Medulla oblongata (tissue), 1 donor: ENCODE measurements at regions not wholly inside any gene's neighbourhood (a gene's known extent, or its start where the extent isn't known, plus 50 kb on each side); places are given as distances from the start of the nearest gene placed in this dataset.
"Not testable (repeated sequence)": the region's sequence is repeated elsewhere in the genome, so short reads cannot be mapped to it uniquely, and the experiment has no call there.

Experiments
- DNase-seq: peaks from one replicate; pipeline ENCODE4 v3.0.0-alpha.2; 2015; ENCODE audit errors: extremely low spot score

DNA sequence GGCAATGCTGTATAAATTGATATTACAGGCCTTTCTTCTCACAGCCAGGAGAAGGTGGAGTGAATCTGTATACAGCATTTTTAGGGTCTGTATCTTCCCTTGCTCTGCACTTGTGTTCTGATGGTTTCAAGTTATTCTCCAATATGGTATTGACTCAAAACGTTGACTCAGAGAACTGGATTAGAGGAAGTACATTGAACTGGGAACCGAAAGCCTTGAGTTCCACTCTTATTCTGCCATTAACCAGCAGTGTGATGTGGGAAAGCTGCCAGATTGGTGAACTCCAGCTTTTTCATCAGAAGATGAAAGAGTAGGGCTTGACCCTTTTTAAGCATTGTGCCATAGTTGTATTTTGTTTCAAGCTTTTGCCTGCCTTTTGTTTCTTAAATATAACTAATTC lies 167.7 kb downstream of the SPRY2 start:
- DNase-seq = peak; percentile 90

DNA sequence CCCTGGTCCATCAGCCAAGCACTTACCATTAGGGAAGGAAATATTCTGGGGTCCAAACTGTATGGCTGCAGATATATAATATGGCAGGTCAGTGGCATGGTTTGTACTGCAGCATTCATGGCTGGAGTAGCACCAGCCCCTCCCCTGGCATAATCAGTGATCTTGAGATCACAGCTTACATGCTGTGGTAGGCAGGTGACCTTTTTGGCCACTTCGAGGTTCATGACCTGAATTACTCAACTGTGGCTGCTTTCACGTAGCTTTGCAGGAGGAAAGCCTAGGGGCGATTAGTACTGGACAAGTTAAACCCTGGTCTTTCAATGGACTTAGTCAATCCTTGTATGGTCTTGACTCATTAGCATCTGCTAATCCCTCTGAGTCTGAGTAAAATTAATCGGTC lies 169.8 kb downstream of the SPRY2 start:
- no peak for DNase-seq

DNA sequence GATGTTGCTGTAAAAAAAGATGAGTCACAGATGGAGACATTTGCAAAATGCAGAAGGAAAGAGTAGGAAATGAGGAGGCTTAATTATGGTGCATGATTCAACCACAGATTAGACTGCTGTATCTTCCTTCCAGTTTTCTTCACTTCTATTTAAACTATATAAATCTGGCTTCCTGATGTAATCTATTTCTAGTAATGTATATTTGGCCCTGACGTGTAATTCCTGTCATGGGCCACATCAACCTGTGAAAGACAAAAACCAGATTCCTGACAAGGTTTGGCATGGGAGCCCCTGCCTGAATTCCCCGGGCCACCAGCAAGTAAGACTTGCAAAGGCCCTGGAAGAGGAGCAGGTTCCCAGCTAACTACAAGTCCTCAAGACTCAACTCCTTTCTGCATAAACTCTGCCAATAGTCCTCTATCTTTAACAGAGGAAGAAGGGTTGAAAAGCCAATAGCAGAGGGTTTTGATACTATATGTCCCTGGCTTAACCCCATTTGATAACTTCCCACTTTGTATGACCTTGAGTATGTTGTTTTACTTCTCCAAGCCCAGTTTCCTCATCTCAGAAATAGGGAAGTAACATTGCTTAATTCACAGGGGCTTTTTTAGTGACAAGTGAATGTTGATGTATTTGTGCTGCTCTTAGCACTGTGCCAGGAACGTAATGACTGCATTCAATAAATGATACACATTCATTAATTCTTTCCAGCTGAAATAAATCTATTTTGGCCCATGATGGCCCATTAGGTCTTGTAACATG lies 172.7 kb downstream of the SPRY2 start:
- DNase-seq = peak; percentile 81

DNA sequence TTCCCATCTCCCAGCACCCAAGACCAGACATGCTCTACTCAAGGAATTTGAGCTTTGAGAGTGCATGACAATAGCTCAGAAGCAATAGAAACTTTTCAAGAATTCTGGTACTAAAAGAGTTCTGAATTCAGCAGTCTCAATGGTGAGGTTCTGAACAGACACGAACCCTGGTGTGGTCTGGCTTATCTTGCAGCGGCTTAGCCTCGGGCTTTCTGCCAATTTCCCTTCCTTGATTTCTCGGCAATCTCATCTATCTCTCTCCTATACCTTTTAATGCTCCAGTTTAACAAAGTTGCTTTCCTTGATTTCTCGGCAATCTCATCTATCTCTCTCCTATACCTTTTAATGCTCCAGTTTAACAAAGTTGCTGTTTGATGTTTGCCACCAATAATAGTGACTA lies 174.6 kb downstream of the SPRY2 start:
- no peak for DNase-seq

DNA sequence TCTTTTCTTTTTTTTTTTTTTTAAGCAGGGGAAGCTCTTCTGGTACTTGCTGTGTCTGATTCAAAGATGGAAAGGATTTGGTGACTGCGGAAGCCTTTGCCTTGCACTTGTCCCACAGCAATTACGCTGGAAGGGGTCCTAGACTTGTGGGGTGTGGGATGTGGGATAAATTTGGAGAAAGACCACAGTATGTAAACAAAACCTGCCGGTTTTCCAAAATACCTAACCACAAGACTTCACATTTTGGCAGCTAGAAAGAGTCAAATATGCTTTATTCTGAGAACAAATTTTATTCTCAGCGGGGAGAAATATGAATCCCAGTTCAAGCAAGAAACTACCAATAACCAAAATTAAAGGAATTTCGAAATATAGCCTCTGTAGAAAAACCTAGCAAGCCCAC lies 176.5 kb downstream of the SPRY2 start:
- DNase-seq = no peak

DNA sequence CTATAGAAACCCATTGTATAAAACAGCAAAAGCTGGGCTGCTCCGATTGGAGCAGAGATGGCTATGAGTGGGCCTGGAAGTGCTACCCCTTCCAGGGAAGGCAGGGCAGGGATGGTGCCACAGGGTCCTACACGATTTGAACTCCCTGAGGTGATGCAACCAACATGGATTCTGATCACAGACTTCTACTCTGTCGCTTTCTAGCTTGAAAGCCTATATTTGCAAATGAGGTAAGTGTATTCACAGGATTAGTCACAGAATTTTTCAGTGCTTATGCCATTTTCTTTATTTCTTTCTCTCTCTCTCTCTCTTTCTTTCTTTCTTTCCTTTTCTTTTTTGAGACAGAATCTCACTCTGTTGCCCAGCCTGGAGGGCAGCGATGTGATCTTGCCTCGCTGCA lies 179.0 kb downstream of the SPRY2 start:
- DNase-seq = no peak

DNA sequence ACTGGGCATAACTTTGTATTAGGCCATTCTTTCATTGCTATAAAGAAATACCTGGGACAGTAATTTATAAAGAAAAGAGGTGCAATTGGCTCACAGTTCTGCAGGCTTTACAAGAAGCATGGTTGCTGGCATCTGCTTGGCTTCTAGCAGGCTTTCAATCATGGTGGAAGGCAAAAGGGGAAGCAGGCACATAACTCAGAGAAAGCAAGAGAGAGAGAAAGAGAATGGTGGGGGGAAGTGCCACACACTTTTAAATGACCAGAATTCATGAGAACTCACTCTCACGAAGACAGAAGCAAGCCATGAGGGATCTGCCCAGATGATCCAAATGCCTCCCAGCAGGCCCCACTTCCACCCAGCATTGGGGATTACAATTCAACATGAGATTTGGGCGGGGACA lies 179.7 kb downstream of the SPRY2 start:
- DNase-seq = no peak

DNA sequence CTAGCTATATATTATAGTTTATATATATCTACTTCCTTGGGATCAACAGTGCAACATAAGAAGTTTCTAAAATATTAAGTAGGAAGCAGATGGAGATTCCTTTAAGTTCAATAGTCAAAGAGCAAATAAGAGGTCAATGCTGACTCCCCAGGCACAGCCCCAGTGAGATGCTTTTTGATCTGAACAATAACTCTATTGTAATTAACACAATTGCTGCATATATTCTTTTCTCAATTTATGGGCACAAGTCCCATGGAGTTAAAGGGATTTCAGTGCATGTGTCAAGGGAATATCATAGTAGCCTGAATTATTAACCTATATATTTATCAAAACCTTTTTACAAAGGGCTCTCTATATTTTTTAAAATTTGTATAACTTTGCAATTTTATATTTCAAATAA lies 180.8 kb downstream of the SPRY2 start:
- no peak for DNase-seq

DNA sequence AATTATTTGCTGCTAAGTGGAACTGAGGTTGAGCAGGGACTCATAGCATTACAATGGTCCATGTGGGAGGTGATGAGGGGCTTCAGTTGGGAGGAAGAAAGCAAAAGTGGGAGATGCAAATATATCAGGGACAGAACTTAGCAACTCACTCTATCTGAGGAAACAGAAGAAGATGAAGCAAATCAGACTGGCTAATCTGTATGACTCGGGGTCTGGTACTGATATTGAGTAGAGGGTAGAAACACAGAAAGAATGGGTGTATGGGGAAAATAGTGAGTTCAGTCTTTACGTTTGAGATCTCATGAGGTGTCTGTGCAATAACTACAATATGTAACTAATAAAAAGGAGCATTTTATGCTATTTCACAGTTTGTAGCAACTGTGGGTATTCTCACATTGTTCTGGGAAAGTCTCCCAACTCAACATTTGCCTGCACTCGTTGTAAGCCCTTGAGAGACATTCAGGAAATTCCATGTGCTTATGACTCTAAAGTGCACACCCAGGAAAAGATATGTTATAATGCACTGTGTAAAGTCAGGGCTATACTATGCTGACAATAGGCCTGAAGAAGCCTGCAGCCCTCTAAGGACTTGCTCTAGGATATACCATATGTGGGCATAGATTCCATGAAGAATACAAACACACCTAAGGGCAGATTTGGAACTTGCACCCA lies 183.5 kb downstream of the SPRY2 start:
- no peak for DNase-seq

DNA sequence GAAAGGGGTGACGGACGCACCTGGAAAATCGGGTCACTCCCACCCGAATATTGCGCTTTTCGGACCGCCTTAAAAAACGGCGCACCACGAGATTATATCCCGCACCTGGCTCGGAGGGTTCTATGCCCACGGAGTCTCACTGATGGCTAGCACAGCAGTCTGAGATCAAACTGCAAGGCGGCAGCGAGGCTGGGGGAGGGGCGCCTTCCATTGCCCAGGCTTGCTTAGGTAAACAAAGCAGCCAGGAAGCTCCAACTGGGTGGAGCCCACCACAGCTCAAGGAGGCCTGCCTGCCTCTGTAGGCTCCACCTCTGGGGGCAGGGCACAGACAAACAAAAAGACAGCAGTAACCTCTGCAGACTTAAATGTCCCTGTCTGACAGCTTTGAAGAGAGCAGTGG lies 188.8 kb downstream of the SPRY2 start:
- DNase-seq = not testable (repeated sequence)

DNA sequence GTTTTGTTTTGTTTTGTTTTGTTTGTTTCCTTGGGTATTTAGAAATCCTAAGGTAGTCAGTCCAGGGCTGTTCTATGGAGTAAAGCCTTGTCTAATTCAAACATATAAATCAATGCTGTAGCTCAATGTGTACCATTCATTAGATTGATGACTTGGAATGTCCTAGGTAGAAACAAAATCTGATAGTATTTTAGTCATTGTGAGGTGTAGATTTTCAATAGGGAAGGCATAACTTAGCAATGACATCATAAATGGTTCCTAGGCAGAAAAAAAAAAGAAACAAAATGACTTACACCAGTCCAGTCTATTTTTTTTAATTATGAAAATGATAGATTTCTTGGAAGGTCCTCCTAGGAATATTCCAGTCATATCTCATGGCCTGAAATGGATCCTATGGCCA lies 189.9 kb downstream of the SPRY2 start:
- no peak for DNase-seq

DNA sequence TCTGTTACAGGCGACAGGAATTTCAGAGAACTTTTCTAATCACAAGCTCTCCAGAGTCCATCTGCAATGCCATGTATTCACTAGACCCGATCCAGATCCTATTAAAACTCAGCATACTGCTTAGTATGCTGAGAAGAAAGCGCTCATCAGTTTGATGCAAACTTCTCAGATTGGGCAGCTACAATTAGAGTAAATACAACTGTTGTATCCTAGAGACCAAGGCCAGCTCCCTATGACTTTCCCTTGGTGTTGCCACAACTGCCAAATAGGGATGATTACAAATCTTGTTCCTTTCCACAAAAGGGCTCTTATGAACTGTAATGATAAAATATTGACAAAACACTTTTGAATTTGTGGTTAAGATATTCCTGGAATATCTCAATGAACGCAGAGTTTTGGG lies 191.2 kb downstream of the SPRY2 start:
- DNase-seq = no peak

DNA sequence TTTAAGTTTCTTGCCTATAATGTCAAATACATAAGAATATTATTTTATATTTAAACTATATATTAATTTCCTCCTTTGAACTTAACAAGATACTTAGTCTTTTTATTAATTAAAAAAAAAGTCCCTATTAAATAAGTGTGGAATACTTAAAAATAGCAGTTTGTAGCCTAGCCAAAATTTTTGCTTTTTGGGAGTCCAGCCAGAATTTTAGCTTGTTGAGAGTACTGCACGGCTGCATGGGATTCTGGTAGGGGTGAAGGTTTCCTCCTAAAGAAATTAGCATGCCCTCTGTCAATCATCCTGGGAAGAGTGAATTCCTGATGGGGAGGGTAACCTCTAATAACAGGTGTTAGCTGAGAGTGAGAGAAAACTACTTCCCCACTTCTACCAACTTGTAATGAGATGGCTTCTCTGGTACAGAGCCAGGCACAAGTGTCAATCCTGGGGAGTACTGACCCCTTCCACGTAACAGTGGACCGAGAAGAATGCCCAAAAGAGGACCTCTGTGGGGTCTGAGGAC lies 195.7 kb downstream of the SPRY2 start:
- no peak for DNase-seq

DNA sequence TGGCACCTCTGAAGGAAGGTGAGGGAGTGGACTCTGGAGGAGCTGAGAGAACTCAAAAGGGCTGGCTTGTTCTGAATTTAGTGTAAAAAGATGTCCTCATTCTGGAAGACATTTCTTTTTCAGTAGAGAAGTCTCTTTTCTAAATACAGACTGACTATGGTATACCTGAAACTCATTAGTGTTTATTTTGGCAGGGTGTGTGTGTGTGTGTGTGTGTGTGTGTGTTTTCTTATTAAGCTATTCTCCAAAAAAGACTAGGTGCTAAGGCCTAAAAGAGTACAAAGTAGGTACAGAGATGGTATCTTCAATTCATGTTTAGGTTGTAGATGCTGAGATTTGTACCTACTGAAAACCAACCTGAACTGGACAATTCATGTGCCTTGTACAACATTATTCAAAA lies 196.4 kb downstream of the SPRY2 start:
- DNase-seq = no peak

DNA sequence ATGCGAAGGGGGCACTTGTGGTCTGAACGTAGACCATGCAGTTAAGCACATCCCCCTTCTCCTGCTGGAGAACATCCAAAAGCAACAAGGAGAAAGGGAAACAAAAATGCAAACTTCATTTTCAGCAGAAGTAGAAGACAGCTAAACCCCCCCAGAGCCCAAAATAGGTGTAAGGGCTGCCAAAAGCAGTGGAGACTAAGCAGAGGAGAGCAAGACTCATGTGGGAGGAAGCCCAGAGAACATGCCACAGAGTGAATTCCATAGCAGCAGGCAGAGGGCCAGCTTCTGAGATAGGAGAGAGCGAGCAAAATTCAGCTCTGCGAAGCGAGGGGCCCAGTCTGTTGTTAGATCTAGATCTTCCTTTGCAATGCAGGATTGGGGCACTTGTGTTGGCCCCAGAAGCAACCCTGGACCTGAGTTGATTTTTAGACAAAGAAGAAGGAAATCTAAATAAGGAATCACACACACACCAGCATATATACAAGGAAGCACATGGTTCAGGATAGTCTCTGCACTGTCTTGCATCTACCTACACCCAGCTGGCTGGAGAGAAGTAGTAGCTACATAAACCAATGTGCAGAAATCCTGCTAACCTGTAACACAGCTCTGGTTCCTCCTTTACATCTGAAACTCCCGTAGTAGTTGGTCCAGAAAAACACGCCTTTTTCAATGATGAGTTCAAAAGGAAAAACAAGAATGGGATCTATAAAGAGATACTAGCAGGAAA lies 199.6 kb downstream of the SPRY2 start:
- peak; percentile 74 for DNase-seq

DNA sequence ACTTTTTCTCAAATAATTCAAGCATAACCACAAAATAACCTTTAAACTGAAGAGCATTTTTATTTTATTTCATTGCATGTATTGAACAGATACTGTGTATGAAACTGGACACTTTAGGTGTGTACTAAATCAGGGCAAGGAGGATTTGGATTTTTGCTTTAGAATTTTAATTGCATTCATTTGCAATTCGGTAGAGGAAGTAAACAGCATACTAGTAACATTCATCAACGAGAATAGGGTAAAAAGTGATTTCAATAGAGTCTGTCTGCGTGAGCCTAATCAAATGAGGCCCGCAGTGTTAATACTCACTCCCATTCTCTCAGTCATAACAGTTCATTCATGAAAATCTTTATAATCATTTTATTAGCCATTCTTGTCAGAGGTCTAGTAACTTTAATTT lies 200.2 kb downstream of the SPRY2 start:
- DNase-seq = no peak

DNA sequence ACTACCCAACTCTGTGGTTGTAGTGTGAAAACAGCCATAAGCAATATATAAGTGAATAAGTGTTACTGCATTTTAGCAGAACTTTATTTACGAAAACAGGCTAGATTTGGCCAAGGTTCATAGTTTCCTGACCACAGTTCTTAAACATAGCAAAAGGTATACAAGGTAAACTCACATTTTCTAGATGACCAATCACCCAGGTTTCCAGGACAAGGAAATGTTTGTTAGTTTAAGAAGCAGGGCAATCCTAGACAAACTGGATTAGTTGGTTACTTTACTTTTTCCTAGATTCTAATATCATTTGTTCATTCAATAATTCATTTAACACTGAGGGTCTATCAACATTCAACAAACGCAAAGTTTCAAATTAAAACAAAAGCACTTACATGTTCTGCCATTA lies 201.7 kb downstream of the SPRY2 start:
- no peak for DNase-seq

DNA sequence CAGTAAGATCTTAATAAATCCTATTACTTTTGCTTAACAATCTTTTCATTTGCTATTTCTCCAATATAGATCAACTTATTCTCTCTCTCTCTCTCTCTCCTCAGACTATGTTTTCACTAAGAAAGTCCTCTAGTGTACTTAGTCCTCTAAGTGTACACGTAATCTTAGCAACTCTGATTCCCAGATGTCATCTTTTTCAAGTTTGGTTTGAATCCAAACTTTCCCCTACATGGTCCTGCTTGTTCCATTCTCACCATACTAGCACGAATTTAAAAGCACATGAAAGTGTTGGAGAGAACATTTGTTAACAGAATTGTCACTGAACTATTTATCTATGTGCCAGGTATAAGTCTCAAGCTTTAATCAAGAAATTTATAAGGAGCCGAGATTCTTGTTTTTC lies 202.9 kb downstream of the SPRY2 start:
- DNase-seq = no peak

DNA sequence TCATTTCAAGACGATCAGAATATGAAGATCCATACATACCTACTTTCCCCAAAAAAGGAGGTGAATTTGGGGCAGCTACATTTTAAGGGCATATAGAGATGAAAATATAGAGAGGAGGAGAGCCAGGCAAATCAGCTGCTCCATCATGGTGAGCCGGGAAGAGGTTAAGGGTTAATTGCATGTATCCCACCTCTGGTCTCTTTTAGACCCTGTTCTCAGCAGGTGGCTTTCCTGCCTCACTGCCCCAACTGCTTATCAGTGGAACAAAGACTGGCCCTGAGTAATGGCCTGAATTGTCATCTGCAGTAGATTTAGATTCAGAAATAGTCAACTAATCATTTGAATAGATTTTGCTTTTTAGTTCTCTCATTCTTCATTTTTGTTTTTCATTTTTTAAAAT lies 206.6 kb downstream of the SPRY2 start:
- DNase-seq = no peak

DNA sequence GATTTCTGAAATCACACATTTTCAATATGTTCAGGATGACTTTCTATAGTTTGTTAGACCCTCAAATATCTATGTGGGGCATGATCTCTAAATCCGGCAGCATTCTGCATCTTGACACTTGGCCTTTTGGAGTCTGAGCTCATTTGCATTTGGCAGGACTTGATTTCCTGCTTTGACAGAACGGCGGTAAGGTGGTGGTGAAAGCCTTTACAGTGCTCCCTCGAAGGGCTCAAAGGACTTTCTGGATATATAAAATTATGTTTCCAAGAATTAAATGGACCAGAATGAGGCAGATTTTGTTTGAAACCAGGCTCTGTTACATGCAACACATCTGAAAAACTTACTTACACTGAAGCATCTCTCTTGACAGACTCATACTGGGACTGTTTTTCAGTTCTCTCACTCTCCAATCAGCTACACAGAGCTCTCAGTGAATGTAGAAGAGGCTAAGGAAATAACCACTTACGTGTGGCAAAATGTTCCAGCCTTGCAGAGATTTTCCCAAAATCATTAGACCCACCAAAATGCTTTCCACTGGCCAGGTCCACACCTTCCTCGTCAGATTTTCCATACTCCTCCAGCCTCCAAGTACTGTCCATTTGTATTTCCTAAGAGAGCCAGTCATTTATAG lies 207.2 kb downstream of the SPRY2 start:
- DNase-seq = peak; percentile 68

DNA sequence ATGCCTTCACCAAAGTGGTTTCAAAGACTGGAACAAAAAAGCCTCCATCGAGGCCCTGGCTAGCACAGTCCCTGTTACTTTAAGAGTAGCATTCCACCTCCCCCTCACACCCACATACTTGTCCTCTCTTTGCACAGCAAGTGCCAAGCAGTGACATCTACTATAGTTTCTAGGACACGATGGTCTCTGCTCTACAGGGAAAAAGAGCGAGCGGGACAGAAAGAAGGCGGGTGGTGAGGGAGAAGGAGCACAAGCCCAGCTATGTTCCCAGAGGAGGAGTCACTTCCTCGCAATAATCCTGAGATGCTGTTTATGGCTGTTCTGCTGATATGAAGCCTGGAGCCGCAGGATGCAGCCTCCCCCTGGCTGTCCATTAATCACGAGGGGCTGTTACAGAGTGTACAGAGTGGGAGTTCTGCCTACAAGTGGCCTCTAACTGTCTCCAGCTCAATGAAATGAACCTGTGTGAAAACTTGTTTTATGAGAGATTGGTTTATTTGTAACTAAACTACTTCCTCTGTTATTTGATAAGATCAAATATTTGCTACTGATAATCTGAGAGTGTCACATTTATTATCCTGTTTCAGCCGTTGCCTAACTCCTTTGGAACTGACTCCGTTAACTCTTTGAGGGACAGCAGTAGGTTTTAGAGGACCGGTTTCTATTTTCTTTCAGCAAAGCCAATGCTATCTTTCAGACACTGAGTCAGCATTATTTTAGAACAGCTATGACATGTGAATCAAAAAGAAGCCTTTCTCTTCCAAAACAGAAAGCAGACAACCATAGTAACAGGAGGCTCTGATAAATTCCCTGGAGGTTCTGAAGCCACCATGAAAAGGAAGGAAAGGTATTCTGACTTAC lies 208.0 kb downstream of the SPRY2 start:
- DNase-seq = peak; percentile 87
